Psoas muscle (tissue), 7 donors: ENCODE measurements at regions not wholly inside any gene's neighbourhood (a gene's known extent, or its start where the extent isn't known, plus 50 kb on each side); places are given as distances from the start of the nearest gene placed in this dataset.

Experiments
- ATAC-seq, 4 donors: fragments of 200-7000 bp; cut with Tn5 transposase; one replicate each; pipeline ENCODE4 v1.9.1; 2020; ENCODE audit warnings: moderate library complexity in 3 of 4, mild to moderate bottlenecking in 2 of 4
- DNase-seq, 2 donors: peaks; one replicate each; pipeline ENCODE4 v3.0.0-alpha.2; 2020
- H3K27ac ChIP-seq: fragments of 200-600 bp; one replicate; pipeline ENCODE4 v1.8.0; 2022
- H3K27me3 ChIP-seq, 3 donors: fragments of 200-600 bp in 1 of 3; one replicate each; pipeline versions ENCODE4 v1.6.1 to v1.8.0; 2013 to 2022; ENCODE audit warnings: low read length in 2 of 3, mild to moderate bottlenecking in 2 of 3, moderate library complexity in 1 of 3; ENCODE audit not compliant: insufficient read depth in 3 of 3
- H3K36me3 ChIP-seq, 2 donors: fragments of 200-600 bp in 1 of 2; one replicate each; pipeline versions ENCODE4 v1.6.1 to v1.8.0; 2013 to 2022; ENCODE audit warnings: low read depth in 1 of 2, mild to moderate bottlenecking in 1 of 2, moderate library complexity in 1 of 2; ENCODE audit not compliant: insufficient read depth in 1 of 2
- H3K4me1 ChIP-seq: fragments of 200-600 bp; one replicate; pipeline ENCODE4 v1.8.0; 2022
- H3K4me3 ChIP-seq: fragments of 200-600 bp; one replicate; pipeline ENCODE4 v1.8.0; 2022; ENCODE audit warnings: mild to moderate bottlenecking
- H3K9me3 ChIP-seq: fragments of 200-600 bp; one replicate; pipeline ENCODE4 v1.8.0; 2022
- WGBS, 3 donors: extraction: QIAGEN DNeasy Blood & Tissue Kit; methylation state at CpG; one replicate each; pipeline versions ENCODE4 v1.1.6 to v1.1.7; 2013; 5-methylcytosine and 5-hydroxymethylcytosine counted together
- intact Hi-C, 2 donors: fragments of 100-400 bp; cut with DNase I; formaldehyde crosslinking; loops; one replicate each; pipeline versions ENCODE4 v1.11.0 to v1.14.2; 2022
- TF ChIP-seq, protein P1 (sequence below): fragments of 200-600 bp; IDR thresholded peaks from one replicate; pipeline ENCODE4 v1.8.0; 2022; ENCODE audit warnings: antibody characterized with exemption
- donor health status: healthy with polysubstance abuse.
- donor health status: DM: no; HTN: no; CAD: no; lungs with moderate emphysema.
- donor health status: Bipolar disorder and iron deficiency.
- donor health status: healthy.
- donor health status: DM: yes; HTN: yes; CAD: no.
- donor health status: DM: no; HTN: no; CAD: no.
- donor health status: DM: yes; HTN: yes; CAD: no.

DNA sequence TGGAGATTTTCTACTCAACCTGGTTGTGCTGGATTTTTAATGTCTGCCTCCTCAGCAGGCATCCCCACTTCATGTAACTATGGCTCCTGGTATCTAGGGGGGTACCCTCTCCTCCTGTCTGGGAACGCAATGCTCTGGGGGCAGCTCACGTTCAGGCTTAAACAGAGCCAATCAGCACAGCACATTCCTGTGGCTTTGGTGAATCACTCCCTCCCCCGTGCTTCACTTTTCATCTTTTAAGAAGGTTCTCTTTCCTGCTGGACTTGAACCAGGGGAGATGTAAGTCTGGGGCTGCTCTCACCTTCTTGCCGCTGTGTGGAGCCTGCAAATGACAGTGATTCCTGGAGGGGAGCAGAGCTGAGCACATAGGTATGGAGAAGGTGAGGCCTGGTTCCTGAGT lies 101.2 kb downstream of the MSX2 start:
- WGBS, 3 donors, result 66 to 69% (median 67%) methylated on average over 4 of the region's 4 CpGs

DNA sequence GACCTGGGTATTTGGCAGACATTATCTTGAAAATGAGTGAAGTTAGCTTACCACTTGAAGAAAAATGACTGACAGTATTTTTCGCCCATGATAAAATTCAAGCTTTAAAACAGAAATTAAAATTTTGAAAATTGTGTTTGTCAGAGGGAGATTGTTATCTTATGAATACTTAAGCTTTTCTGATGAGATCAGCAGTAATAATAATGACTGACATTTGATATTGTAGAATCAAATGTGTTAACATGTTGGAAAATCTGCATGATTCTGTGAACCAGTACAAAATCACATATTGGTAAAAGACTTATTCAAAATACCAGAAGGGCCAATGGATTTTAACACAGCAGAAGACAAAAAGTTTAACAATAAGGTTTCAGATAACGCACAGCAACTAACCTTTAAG lies 94.0 kb downstream of the MSX2 start:
- Histone ChIP-seq H3K27me3 (no peaks in the 10 kb centered on the region), H3K4me3 (no peak overlapping the region), H3K4me1 (no peaks in the 10 kb centered on the region), H3K9me3 (no peaks in the 10 kb centered on the region), H3K36me3 (no peaks in the 10 kb centered on the region), H3K27ac (no peak overlapping the region)
- TF ChIP-seq, protein P1, sequence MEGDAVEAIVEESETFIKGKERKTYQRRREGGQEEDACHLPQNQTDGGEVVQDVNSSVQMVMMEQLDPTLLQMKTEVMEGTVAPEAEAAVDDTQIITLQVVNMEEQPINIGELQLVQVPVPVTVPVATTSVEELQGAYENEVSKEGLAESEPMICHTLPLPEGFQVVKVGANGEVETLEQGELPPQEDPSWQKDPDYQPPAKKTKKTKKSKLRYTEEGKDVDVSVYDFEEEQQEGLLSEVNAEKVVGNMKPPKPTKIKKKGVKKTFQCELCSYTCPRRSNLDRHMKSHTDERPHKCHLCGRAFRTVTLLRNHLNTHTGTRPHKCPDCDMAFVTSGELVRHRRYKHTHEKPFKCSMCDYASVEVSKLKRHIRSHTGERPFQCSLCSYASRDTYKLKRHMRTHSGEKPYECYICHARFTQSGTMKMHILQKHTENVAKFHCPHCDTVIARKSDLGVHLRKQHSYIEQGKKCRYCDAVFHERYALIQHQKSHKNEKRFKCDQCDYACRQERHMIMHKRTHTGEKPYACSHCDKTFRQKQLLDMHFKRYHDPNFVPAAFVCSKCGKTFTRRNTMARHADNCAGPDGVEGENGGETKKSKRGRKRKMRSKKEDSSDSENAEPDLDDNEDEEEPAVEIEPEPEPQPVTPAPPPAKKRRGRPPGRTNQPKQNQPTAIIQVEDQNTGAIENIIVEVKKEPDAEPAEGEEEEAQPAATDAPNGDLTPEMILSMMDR, result no peak
- no peak for ATAC-seq
- WGBS, 3 donors, result 94 to 98% (median 97%) methylated on average over 2 of the region's 2 CpGs
- intact Hi-C loops, result no loop called here
- DNase-seq, result no peak

More for the DNA sequence above, 101.2 kb downstream of the MSX2 start:
- TF ChIP-seq, protein P1, result no peak
- no peak for ATAC-seq
- H3K4me3 ChIP-seq, result no peak overlapping the region
- H3K27me3 ChIP-seq, result no peaks in the 10 kb centered on the region
- no peak for DNase-seq
- H3K9me3 ChIP-seq, result no peaks in the 10 kb centered on the region
- no peaks in the 10 kb centered on the region for H3K4me1 ChIP-seq
- H3K36me3 ChIP-seq, result no peaks in the 10 kb centered on the region
- intact Hi-C loops, result no loop called here
- no peak overlapping the region for H3K27ac ChIP-seq

DNA sequence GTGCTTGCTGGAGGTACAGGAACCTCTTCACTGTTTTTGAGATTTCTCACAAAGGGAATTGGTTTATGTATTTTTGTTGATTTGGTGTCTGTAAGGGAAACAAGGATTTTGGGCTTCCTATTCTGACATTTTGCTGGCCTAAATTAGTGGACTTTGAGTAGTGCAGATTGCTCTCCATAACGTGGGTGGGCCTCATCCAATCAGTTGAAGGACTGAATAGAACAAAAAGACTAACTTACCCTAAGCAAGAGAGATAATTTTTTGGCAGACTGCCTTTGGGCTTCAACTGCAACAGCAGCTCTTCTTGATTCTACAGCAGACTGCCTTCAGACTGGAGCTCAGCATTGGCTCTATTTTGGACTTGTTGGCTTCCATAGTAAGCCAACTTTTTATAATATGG lies 93.2 kb downstream of the MSX2 start:
- DNase-seq (no peak), ATAC-seq (no peak)
- WGBS, 3 donors, result 56 to 67% (median 57%) methylated on average over 1 of the region's 1 CpG
- no peaks in the 10 kb centered on the region for H3K27me3 ChIP-seq
- no peaks in the 10 kb centered on the region for H3K9me3 ChIP-seq
- TF ChIP-seq, protein P1, result no peak
- no peaks in the 10 kb centered on the region for H3K4me1 ChIP-seq
- no peaks in the 10 kb centered on the region for H3K36me3 ChIP-seq
- H3K4me3 ChIP-seq, result no peak overlapping the region
- no peak overlapping the region for H3K27ac ChIP-seq
- intact Hi-C loops, result no loop called here

DNA sequence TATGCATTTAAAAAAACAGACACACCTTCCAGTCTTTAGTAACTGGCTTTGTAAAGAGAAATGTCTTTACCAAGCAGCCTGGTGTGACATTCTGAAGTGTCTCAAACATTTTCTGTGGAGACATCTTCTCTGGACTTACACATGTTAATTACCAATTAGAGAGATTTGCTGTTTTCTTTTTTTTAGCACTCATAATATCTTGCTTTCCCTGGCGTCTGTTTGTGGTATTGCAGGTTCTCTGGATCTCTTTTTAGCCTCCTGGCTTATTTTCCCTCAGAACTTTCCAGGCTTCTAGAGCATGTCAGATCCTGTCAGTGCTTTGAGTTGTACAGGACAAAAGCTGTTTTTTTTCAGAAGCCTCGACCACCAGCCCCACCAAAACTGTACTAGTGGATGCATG lies 92.5 kb downstream of the MSX2 start:
- H3K4me3 ChIP-seq, result no peak overlapping the region
- H3K4me1 ChIP-seq, result no peaks in the 10 kb centered on the region
- H3K36me3 ChIP-seq, result no peaks in the 10 kb centered on the region
- intact Hi-C loops, result no loop called here
- ATAC-seq (no peak), DNase-seq (no peak)
- H3K9me3 ChIP-seq, result no peaks in the 10 kb centered on the region
- no peaks in the 10 kb centered on the region for H3K27me3 ChIP-seq
- no peak overlapping the region for H3K27ac ChIP-seq
- WGBS, 3 donors, result 15 to 30% (median 26%) methylated on average over 2 of the region's 2 CpGs
- TF ChIP-seq, protein P1, result no peak

DNA sequence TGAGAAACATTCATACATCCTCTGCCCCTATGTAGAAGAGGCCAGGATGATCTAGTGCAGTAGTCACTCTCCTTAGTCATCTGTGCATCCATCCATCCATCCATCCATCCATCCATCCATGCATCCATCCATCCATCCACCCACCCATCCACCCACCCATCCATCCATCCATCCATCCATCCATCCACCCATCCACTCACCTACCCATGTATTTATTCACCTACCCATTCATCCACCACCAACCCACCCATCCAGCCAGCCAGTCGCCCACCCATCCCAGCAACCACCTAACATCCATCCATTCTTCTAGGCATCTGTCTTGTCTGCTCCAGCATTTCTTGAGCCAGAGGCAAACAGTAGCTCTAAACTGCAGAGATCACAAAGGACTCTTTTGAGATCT lies 87.1 kb downstream of the MSX2 start:
- TF ChIP-seq, protein P1, result no peak

More for the DNA sequence above, 87.1 kb downstream of the MSX2 start:
- DNase-seq (no peak), ATAC-seq (no peak)
- Histone ChIP-seq H3K9me3 (no peaks in the 10 kb centered on the region), H3K4me3 (no peak overlapping the region), H3K27ac (no peak overlapping the region), H3K27me3 (no peaks in the 10 kb centered on the region), H3K36me3 (no peaks in the 10 kb centered on the region), H3K4me1 (no peaks in the 10 kb centered on the region)
- intact Hi-C loops, result no loop called here
- 67 to 100% (median 95%) methylated on average over 1 of the region's 1 CpG for WGBS, 3 donors
